ENCODE measurements at regions not wholly inside any gene's neighbourhood (a gene's known extent, or its start where the extent isn't known, plus 50 kb on each side); places are given as distances from the start of the nearest gene placed in this dataset.

DNA sequence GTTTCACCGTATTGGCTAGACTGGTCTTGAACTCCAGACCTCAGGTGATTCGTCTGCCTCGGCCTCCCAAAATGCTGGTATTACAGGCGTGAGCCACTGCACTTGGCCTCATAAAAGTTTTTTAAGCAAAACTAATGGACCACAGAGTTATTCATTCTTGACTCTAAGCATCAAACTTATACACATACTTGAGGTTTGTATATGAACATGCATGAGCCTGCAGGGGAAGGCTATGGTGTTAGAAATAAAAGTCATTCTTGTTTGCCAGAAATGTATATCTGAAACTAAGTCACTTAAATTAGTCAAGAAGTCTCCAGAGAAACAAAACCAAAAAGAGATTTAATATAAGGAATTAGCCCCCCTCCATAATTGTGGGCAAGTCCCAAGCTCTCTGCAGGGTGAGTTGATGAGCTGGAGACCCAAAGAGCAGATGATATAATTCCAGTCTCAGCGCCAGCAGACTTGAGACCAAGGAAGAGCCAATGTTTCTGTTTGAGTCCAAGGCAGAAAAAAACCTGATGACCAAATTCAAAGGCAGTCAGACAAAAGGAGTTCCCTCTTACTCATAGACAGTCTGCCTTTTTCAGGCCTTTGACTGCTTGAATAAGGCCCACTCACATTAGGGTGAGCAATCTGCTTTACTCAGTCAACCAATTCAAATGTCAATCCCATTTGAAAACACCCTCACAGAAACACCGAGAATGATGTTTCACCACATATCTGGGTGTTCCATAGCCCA, 69.0 kb upstream of the DSG1 start:
- Histone ChIP-seq H3K9me1 (ENCODE audit: control insufficient read depth, insufficient read depth, low read length) (no peaks in the 10 kb centered on the region), H3K27ac (ENCODE audit: extremely low read depth, low read depth, low read length) (no peak overlapping the region), H3K4me2 (ENCODE audit: insufficient read depth, low read length) (no peak overlapping the region), H2AFZ (ENCODE audit: low read depth, low read length) (no peak overlapping the region), H3K36me3 (ENCODE audit: control insufficient read depth, insufficient read depth, low read length) (no peaks in the 10 kb centered on the region), H3K27me3 (ENCODE audit: control insufficient read depth in 2 of 2, insufficient read depth in 2 of 2, low read length in 2 of 2) (no peaks in the 10 kb centered on the region), H3K9ac (ENCODE audit: insufficient read depth in 1 of 2, low read depth in 2 of 2, low read length in 2 of 2) (no peak overlapping the region), H3K79me2 (ENCODE audit: control insufficient read depth, insufficient read depth, low read length) (no peaks in the 10 kb centered on the region), H3K4me3 (no peak overlapping the region), H3K9me3 (replicated peaks; ENCODE audit: control insufficient read depth, insufficient read depth, low read depth, low read length) (no peaks in the 10 kb centered on the region), H3K4me1 (replicated peaks in 1 of 2; ENCODE audit: control insufficient read depth in 2 of 2, insufficient read depth in 2 of 2, low read length in 2 of 2) (no peaks in the 10 kb centered on the region; a peak in 1 of 5 replicates), H4K20me1 (replicated peaks; ENCODE audit: control insufficient read depth, insufficient read depth, low read length) (no peaks in the 10 kb centered on the region)
- no peak for TF ChIP-seq FOXA3 (CRISPR knock-in tag; conservative IDR thresholded peaks at IDR 0.05 in 1 of 2, IDR thresholded peaks at IDR 0.05 in 1 of 2)
- TF ChIP-seq DACH1 (IDR thresholded peaks at IDR 0.05; ENCODE audit: partially characterized antibody): no peak
- TF ChIP-seq SAP30 (IDR thresholded peaks at IDR 0.05; ENCODE audit: borderline replicate concordance, insufficient read depth, low read depth, low read length, poor library complexity, severe bottlenecking): no peak
- no peak for TF ChIP-seq SMAD4 (CRISPR knock-in tag; conservative IDR thresholded peaks at IDR 0.05)
- TF ChIP-seq CBFA2T3 (IDR thresholded peaks at IDR 0.05): no peak
- TF ChIP-seq CBX5 (IDR thresholded peaks at IDR 0.05; ENCODE audit: borderline replicate concordance, low read depth): no peak
- TF ChIP-seq ZNF316 (IDR thresholded peaks at IDR 0.05): no peak
- no peak for TF ChIP-seq ZNF121 (CRISPR knock-in tag; conservative IDR thresholded peaks at IDR 0.05)
- no peak for TF ChIP-seq NFE2 (IDR thresholded peaks at IDR 0.05; ENCODE audit: low read depth)
- TF ChIP-seq NCOA2 (IDR thresholded peaks at IDR 0.05; ENCODE audit: partially characterized antibody in 2 of 2): no peak
- no peak for TF ChIP-seq SOX6 (IDR thresholded peaks at IDR 0.05)
- TF ChIP-seq, protein P1, sequence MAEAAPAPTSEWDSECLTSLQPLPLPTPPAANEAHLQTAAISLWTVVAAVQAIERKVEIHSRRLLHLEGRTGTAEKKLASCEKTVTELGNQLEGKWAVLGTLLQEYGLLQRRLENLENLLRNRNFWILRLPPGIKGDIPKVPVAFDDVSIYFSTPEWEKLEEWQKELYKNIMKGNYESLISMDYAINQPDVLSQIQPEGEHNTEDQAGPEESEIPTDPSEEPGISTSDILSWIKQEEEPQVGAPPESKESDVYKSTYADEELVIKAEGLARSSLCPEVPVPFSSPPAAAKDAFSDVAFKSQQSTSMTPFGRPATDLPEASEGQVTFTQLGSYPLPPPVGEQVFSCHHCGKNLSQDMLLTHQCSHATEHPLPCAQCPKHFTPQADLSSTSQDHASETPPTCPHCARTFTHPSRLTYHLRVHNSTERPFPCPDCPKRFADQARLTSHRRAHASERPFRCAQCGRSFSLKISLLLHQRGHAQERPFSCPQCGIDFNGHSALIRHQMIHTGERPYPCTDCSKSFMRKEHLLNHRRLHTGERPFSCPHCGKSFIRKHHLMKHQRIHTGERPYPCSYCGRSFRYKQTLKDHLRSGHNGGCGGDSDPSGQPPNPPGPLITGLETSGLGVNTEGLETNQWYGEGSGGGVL (CRISPR knock-in tag; IDR thresholded peaks at IDR 0.05): no peak
- TF ChIP-seq CBFB (CRISPR knock-in tag; IDR thresholded peaks at IDR 0.05): no peak
- TF ChIP-seq ZNF239 (CRISPR knock-in tag; IDR thresholded peaks at IDR 0.05): no peak
- CTCF ChIA-PET (ENCODE audit: low intra/inter-chr PET ratio): no interaction called here
- in situ Hi-C loops (cut with MboI): no loop called here
- intact Hi-C loops (cut with micrococcal nuclease): no loop called here
- FAIRE-seq (no peak), DNase-seq (ENCODE audit: extremely low read depth in 1 of 4, low spot score in 3 of 4) (no peak), ATAC-seq (no peak)
- no TSS peak for BruUV-seq (replicated peaks)
- POLR2A ChIA-PET: no interaction called here
- 22% methylated on average over 6 of the region's 6 CpGs for WGBS (ENCODE audit: insufficient coverage, low coverage, missing lambda C conversion rate)

Data from K562 (cell line).